ENCODE measurements at regions not wholly inside any gene's neighbourhood (a gene's known extent, or its start where the extent isn't known, plus 50 kb on each side); places are given as distances from the start of the nearest gene placed in this dataset.

- TF ChIP-seq, protein P1, sequence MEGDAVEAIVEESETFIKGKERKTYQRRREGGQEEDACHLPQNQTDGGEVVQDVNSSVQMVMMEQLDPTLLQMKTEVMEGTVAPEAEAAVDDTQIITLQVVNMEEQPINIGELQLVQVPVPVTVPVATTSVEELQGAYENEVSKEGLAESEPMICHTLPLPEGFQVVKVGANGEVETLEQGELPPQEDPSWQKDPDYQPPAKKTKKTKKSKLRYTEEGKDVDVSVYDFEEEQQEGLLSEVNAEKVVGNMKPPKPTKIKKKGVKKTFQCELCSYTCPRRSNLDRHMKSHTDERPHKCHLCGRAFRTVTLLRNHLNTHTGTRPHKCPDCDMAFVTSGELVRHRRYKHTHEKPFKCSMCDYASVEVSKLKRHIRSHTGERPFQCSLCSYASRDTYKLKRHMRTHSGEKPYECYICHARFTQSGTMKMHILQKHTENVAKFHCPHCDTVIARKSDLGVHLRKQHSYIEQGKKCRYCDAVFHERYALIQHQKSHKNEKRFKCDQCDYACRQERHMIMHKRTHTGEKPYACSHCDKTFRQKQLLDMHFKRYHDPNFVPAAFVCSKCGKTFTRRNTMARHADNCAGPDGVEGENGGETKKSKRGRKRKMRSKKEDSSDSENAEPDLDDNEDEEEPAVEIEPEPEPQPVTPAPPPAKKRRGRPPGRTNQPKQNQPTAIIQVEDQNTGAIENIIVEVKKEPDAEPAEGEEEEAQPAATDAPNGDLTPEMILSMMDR (IDR thresholded peaks at IDR 0.05; ENCODE audit: control insufficient read depth, insufficient read depth, low read depth, low read length, missing control alignments): no peak
- no peak for DNase-seq (ENCODE audit: low read depth)
These were observed 616.9 kb downstream of the CSNK1G3 start for GRCh38 chr5:124128867-124129266.

GRCh38 chr5:124126504-124127217, 614.7 kb downstream of the CSNK1G3 start:
- H3K4me3 ChIP-seq (ENCODE audit: control insufficient read depth, low read depth, low read length): no peak overlapping the region
- no peak for DNase-seq (ENCODE audit: low read depth)
- TF ChIP-seq, protein P1 (IDR thresholded peaks at IDR 0.05; ENCODE audit: control insufficient read depth, insufficient read depth, low read depth, low read length, missing control alignments): no peak

More at GRCh38 chr5:124128867-124129266, 616.9 kb downstream of the CSNK1G3 start:
- no peak overlapping the region for H3K4me3 ChIP-seq (ENCODE audit: control insufficient read depth, low read depth, low read length)

GRCh38 chr5:124124711-124125229, 612.8 kb downstream of the CSNK1G3 start:
- TF ChIP-seq, protein P1 (IDR thresholded peaks at IDR 0.05; ENCODE audit: control insufficient read depth, insufficient read depth, low read depth, low read length, missing control alignments): no peak
- no peak overlapping the region for H3K4me3 ChIP-seq (ENCODE audit: control insufficient read depth, low read depth, low read length)
- no peak for DNase-seq (ENCODE audit: low read depth)

- TF ChIP-seq, protein P1 (IDR thresholded peaks at IDR 0.05; ENCODE audit: control insufficient read depth, insufficient read depth, low read depth, low read length, missing control alignments): no peak
- H3K4me3 ChIP-seq (ENCODE audit: control insufficient read depth, low read depth, low read length): no peak overlapping the region
- no peak for DNase-seq (ENCODE audit: low read depth)
These were observed 609.2 kb downstream of the CSNK1G3 start for GRCh38 chr5:124121198-124121597.

GRCh38 chr5:124114911-124115310, 602.9 kb downstream of the CSNK1G3 start:
- TF ChIP-seq, protein P1 (IDR thresholded peaks at IDR 0.05; ENCODE audit: control insufficient read depth, insufficient read depth, low read depth, low read length, missing control alignments): no peak
- H3K4me3 ChIP-seq (ENCODE audit: control insufficient read depth, low read depth, low read length): no peak overlapping the region

GRCh38 chr5:124111886-124112285, 599.9 kb downstream of the CSNK1G3 start:
- TF ChIP-seq, protein P1 (IDR thresholded peaks at IDR 0.05; ENCODE audit: control insufficient read depth, insufficient read depth, low read depth, low read length, missing control alignments): no peak
- H3K4me3 ChIP-seq (ENCODE audit: control insufficient read depth, low read depth, low read length): no peak overlapping the region
- no peak for DNase-seq (ENCODE audit: low read depth)

More at GRCh38 chr5:124114911-124115310, 602.9 kb downstream of the CSNK1G3 start:
- DNase-seq (ENCODE audit: low read depth): no peak
